ENCODE measurements at regions not wholly inside any gene's neighbourhood (a gene's known extent, or its start where the extent isn't known, plus 50 kb on each side); places are given as distances from the start of the nearest gene placed in this dataset.
"Not testable (repeated sequence)": the region's sequence is repeated elsewhere in the genome, so short reads cannot be mapped to it uniquely, and the experiment has no call there.

DNA sequence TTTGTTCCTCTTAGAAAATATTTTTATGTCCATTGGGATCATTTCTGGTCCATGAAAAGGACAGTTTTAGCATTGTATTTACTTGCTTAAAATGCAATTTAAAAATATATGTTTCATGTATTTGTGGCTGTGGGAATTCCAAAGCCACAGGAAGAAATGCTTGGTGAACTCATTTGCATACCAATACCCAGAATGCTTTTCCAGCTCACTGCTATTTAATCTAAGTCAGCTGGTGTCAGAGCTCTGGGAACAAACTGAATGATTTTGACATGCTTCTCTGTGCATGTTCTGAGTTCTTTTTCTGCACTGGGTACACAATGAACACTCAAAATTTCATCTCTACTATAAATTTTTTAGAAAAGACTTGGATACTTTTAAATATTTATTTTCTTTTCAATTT is 482.8 kb upstream of the ARRDC3 start:
- DNase-seq, result no peak

- DNase-seq, result no peak
Observed at GRCh38 chr5:91864962-91865361, 481.8 kb upstream of the ARRDC3 start.

DNA sequence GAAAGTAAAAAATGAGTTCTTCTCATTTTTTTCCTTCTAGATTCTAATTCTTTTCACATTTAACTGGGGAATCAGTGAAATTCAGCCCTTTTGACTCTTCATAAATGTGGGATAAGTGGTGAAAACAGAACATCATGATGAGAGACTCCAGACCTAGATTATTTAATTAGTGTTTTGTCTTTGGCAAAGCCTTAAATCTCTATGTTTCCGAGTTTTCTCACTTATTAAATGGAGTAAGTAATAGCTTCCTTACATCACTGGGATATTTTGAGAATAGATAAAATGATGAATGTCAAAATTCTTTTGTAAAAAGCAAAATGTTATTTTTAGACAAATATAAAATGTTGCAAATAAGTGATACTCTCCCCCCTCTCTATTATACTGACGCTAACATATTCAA is 468.6 kb upstream of the ARRDC3 start:
- DNase-seq, result no peak

GRCh38 chr5:91850031-91850430 is 466.9 kb upstream of the ARRDC3 start:
- DNase-seq, result no peak

- DNase-seq, result no peak
Observed at GRCh38 chr5:91849069-91849468, 466.0 kb upstream of the ARRDC3 start.

DNA sequence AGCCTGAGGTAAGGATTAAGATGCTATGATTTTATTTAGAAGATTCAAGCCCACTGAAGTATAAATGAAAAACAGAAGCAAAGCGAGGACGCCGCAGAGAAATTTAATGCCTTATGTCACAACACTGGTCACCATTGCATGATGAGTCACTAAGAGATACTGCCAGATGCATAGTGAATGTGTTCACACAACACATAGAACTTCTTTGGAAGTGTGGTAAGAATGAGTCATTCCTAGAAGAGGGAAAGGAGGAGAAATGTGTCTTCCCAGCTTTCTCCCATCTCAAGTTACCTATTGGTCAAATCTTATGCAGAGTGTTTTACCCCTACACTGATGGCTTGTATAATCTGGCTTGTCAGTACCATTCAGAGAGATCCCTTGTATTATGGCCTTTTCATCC is 465.3 kb upstream of the ARRDC3 start:
- no peak for DNase-seq

GRCh38 chr5:91841423-91841822 is 458.3 kb upstream of the ARRDC3 start:
- DNase-seq, result no peak

GRCh38 chr5:91840412-91840811 is 457.3 kb upstream of the ARRDC3 start:
- DNase-seq, result no peak

GRCh38 chr5:91839721-91840120 is 456.6 kb upstream of the ARRDC3 start:
- DNase-seq, result no peak

GRCh38 chr5:91839233-91839632 is 456.1 kb upstream of the ARRDC3 start:
- DNase-seq, result no peak

DNA sequence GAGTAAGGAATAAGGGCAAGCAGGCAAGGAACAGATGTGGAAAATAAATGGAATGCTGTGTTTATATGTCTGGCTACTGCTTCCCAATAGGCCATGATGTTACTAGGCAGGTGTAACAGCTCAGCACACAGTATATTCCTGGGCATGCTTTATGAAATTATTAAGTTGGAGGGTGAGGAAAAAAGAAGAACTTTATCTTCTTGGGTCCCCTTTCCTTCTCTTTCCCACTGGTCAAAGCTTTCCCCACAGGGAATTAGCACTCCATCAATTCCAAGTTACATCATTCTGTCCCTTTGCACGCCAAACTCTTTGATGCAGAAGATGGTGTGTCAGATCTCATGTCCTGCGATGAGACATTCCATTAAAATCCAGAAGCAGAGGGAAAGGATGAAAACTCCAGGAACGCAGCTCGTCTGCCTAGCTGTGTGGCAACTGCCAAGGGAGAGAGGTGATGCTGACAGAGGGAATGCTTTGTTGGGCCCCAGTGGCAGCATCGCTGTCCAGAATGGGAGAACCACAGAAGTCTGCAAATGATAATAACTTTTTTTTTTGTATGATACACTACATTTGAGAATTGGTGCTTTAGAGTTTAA is 447.3 kb upstream of the ARRDC3 start:
- DNase-seq, result no peak

- no peak for DNase-seq
Observed at GRCh38 chr5:91825618-91826017, 442.5 kb upstream of the ARRDC3 start.

DNA sequence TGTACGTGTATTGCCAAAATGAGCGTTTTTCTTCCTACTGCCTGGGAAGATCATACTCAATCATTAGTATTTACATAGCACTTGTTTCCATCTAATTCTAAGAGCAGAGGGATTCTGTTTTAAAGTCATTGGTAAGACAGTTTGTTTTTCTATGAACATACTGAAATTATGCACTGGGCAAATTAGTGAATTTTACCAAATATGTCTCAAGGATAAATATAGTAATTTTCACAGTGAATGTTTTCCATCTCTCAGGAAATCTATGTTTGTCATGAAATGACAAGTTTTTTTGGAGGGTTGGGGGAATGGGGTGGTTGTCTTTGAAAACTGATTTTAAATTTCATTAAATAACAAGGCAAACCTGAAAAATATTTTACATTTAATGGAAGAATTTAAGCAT is 441.3 kb upstream of the ARRDC3 start:
- DNase-seq, result no peak

GRCh38 chr5:91820874-91821273 is 437.8 kb upstream of the ARRDC3 start:
- DNase-seq, result no peak

GRCh38 chr5:91816681-91817080 is 433.6 kb upstream of the ARRDC3 start:
- DNase-seq, result no peak

- no peak for DNase-seq
Observed at GRCh38 chr5:91797576-91797975, 414.5 kb upstream of the ARRDC3 start.

DNA sequence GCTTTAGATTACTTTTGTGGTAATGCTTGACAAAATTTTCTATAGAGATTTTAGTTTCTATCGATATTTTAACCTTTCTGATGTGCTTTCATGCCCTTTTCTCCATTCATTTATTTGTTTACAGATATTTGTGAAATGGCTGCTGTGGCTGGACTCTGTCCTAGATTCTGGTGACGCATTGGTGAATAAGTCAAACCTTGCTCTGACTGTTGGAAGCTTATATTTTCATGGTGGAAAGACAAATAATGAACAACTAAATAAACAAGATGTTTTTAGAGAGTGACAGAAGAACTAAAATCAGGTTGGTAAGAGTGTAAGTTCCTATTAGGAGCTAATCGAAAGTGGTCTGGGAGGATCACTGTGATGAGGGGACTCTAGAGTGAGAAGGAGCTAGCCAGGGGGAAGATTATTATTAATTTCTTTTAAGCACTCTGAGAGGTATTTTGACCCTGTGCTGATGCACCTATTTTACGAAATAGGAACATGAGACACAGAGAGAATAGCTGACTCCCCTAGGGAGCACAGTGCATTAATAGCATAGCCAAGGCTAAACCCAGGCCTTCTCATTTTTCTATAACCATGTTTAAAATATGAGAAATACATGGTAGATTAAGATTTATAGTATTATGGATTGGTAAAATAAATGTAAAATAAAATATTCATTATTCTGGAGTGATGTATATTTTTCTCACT is 411.9 kb upstream of the ARRDC3 start:
- no peak for DNase-seq

- DNase-seq, result no peak
Observed at GRCh38 chr5:91794455-91794854, 411.3 kb upstream of the ARRDC3 start.

DNA sequence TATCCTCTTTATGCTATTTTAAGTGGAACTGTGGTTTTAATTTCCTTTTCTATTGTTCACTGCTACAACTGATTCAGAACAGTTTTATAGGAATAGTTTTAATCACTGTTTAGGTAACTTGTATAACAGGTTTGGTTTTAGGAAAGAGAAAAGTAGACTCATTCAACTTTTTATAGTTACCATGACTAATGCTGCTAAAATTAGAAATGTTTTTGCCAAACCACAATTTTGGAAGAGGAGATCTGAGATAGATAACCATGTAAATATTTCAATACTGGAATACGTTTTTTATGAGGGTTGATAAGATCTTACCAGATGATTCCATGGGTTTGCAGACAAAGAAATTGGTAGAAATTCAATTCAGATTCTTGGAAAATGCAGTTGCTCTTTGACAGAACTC is 404.6 kb upstream of the ARRDC3 start:
- no peak for DNase-seq

DNA sequence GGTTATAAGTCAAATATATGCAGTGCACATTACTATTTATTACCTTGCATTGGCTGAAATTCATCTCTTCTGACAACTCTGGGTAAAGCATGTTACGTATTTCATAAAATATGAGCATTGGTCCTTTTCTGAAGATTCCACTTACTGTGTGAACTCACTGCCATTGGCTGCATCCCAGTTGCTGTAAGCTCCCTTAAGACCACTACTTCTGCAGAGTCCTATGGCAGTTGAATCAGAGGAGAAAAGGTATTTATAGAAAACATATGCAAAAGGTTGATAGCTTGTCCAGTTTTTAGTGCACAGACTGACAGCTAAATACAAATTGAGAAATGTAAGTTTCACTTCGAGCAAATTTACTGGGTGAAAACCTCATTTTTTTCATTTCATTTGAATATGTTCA is 394.6 kb upstream of the ARRDC3 start:
- DNase-seq, result no peak

- DNase-seq, result no peak
Observed at GRCh38 chr5:91776249-91776648, 393.1 kb upstream of the ARRDC3 start.

- no peak for DNase-seq
Observed at GRCh38 chr5:91770400-91770799, 387.3 kb upstream of the ARRDC3 start.

DNA sequence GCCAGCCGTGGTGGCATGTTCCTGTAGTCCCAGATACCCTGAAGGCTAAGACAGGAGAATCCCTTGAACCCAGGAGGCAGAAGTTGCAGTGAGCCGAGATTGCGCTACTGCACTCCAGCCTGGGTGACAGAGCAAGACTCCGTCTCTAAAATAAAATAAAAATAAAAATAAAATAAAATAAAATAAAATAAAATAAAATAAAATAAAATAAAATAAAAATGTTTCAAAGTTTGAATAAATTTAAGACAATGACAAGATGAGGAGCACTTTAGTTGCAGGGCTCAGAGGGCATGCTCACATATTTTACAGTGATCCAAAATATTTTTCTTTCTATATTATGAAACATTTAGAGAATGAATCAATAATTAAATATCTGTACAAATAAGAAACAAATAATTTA is 374.3 kb upstream of the ARRDC3 start:
- DNase-seq, result not testable (repeated sequence)

- DNase-seq, result no peak
Observed at GRCh38 chr5:91754990-91755389, 371.9 kb upstream of the ARRDC3 start.

GRCh38 chr5:91744470-91744869 is 361.4 kb upstream of the ARRDC3 start:
- not testable (repeated sequence) for DNase-seq
